ENCODE measurements at regions not wholly inside any gene's neighbourhood (a gene's known extent, or its start where the extent isn't known, plus 50 kb on each side); places are given as distances from the start of the nearest gene placed in this dataset.

- Histone ChIP-seq H3K36me3 (ENCODE audit: insufficient read depth, low read length) (no peaks in the 10 kb centered on the region), H3K27ac (ENCODE audit: low read depth, low read length) (no peak overlapping the region), H3K9me3 (ENCODE audit: control insufficient read depth in 1 of 2, low read length in 2 of 2) (no peaks in the 10 kb centered on the region), H3K27me3 (ENCODE audit: insufficient read depth, low read length) (no peaks in the 10 kb centered on the region), H3K4me1 (ENCODE audit: insufficient read depth, low read length) (no peaks in the 10 kb centered on the region), H3K4me3 (ENCODE audit: low read length in 2 of 2) (no peak overlapping the region)
- CTCF ChIA-PET (ENCODE audit: partially characterized antibody): no interaction called here
- Mint-ChIP-seq H3K4me1 (no peaks in the 10 kb centered on the region), H3K9me3 (peaks cover 0 to 2% (median 0%) of the 10 kb centered on the region in 8 donors), H3K27ac (no peak overlapping the region), H3K36me3 (no peaks in the 10 kb centered on the region), H3K4me3 (no peak overlapping the region), H3K27me3 (no peaks in the 10 kb centered on the region)
- DNase-seq: no peak
- intact Hi-C loops (cut with micrococcal nuclease): no loop called here
- POLR2A ChIA-PET (ENCODE audit: partially characterized antibody): no interaction called here
Observed at GRCh38 chr14:58876608-58877007, 238.8 kb downstream of the DACT1 start.

- no peaks in the 10 kb centered on the region for H3K9me3 ChIP-seq (ENCODE audit: control insufficient read depth in 1 of 2, low read length in 2 of 2)
- Mint-ChIP-seq H3K4me1 (no peaks in the 10 kb centered on the region), H3K36me3 (no peaks in the 10 kb centered on the region), H3K27ac (no peak overlapping the region), H3K27me3 (no peaks in the 10 kb centered on the region), H3K9me3 (peaks cover 0 to 2% (median 0%) of the 10 kb centered on the region in 8 donors), H3K4me3 (no peak overlapping the region)
- intact Hi-C loops (cut with micrococcal nuclease): no loop called here
- ChIA-PET POLR2A (ENCODE audit: partially characterized antibody) (no interaction called here), CTCF (ENCODE audit: partially characterized antibody) (no interaction called here)
- H3K36me3 ChIP-seq (ENCODE audit: insufficient read depth, low read length): no peaks in the 10 kb centered on the region
- H3K4me1 ChIP-seq (ENCODE audit: insufficient read depth, low read length): no peaks in the 10 kb centered on the region
- H3K4me3 ChIP-seq (ENCODE audit: low read length in 2 of 2): no peak overlapping the region
- no peak overlapping the region for H3K27ac ChIP-seq (ENCODE audit: low read depth, low read length)
- no peak for DNase-seq
- no peaks in the 10 kb centered on the region for H3K27me3 ChIP-seq (ENCODE audit: insufficient read depth, low read length)
Observed at GRCh38 chr14:58878439-58879139, 240.8 kb downstream of the DACT1 start.

GRCh38 chr14:58881433-58881832 lies 243.7 kb downstream of the DACT1 start:
- Mint-ChIP-seq H3K9me3 (peaks cover 0 to 3% (median 0%) of the 10 kb centered on the region in 8 donors), H3K27ac (no peak overlapping the region), H3K36me3 (no peaks in the 10 kb centered on the region), H3K4me3 (no peak overlapping the region), H3K4me1 (no peaks in the 10 kb centered on the region), H3K27me3 (no peaks in the 10 kb centered on the region)
- Histone ChIP-seq H3K27ac (ENCODE audit: low read depth, low read length) (no peak overlapping the region), H3K4me1 (ENCODE audit: insufficient read depth, low read length) (no peaks in the 10 kb centered on the region), H3K27me3 (ENCODE audit: insufficient read depth, low read length) (no peaks in the 10 kb centered on the region), H3K4me3 (ENCODE audit: low read length in 2 of 2) (no peak overlapping the region), H3K36me3 (ENCODE audit: insufficient read depth, low read length) (no peaks in the 10 kb centered on the region), H3K9me3 (ENCODE audit: control insufficient read depth in 1 of 2, low read length in 2 of 2) (no peaks in the 10 kb centered on the region)
- ChIA-PET CTCF (ENCODE audit: partially characterized antibody) (no interaction called here), POLR2A (ENCODE audit: partially characterized antibody) (no interaction called here)
- intact Hi-C loops (cut with micrococcal nuclease): no loop called here
- DNase-seq: no peak

- no peak overlapping the region for H3K4me3 Mint-ChIP-seq
- H3K9me3 Mint-ChIP-seq: peaks cover 0 to 7% (median 0%) of the 10 kb centered on the region in 8 donors
- no peaks in the 10 kb centered on the region for H3K4me1 Mint-ChIP-seq
- intact Hi-C loops (cut with micrococcal nuclease): no loop called here
- H3K27ac ChIP-seq (ENCODE audit: low read depth, low read length): no peak overlapping the region
- H3K36me3 ChIP-seq (ENCODE audit: insufficient read depth, low read length): no peaks in the 10 kb centered on the region
- H3K36me3 Mint-ChIP-seq: no peaks in the 10 kb centered on the region
- no peaks in the 10 kb centered on the region for H3K4me1 ChIP-seq (ENCODE audit: insufficient read depth, low read length)
- no peaks in the 10 kb centered on the region for H3K27me3 ChIP-seq (ENCODE audit: insufficient read depth, low read length)
- no peak for DNase-seq
- ChIA-PET CTCF (ENCODE audit: partially characterized antibody) (no interaction called here), POLR2A (ENCODE audit: partially characterized antibody) (no interaction called here)
- no peaks in the 10 kb centered on the region for H3K27me3 Mint-ChIP-seq
- no peak overlapping the region for H3K4me3 ChIP-seq (ENCODE audit: low read length in 2 of 2)
- no peaks in the 10 kb centered on the region for H3K9me3 ChIP-seq (ENCODE audit: control insufficient read depth in 1 of 2, low read length in 2 of 2)
- H3K27ac Mint-ChIP-seq: no peak overlapping the region
Observed at GRCh38 chr14:58882577-58883018, 244.8 kb downstream of the DACT1 start.

GRCh38 chr14:58884442-58884841 lies 246.7 kb downstream of the DACT1 start:
- CTCF ChIA-PET (ENCODE audit: partially characterized antibody): no interaction called here
- Histone ChIP-seq H3K36me3 (ENCODE audit: insufficient read depth, low read length) (no peaks in the 10 kb centered on the region), H3K27me3 (ENCODE audit: insufficient read depth, low read length) (no peaks in the 10 kb centered on the region), H3K4me1 (ENCODE audit: insufficient read depth, low read length) (no peaks in the 10 kb centered on the region), H3K4me3 (ENCODE audit: low read length in 2 of 2) (no peak overlapping the region), H3K27ac (ENCODE audit: low read depth, low read length) (no peak overlapping the region), H3K9me3 (ENCODE audit: control insufficient read depth in 1 of 2, low read length in 2 of 2) (no peaks in the 10 kb centered on the region)
- intact Hi-C loops (cut with micrococcal nuclease): no loop called here
- no peak overlapping the region for H3K27ac Mint-ChIP-seq
- POLR2A ChIA-PET (ENCODE audit: partially characterized antibody): no interaction called here
- H3K36me3 Mint-ChIP-seq: no peaks in the 10 kb centered on the region
- DNase-seq: no peak
- peaks cover 0 to 11% (median 0%) of the 10 kb centered on the region in 8 donors for H3K9me3 Mint-ChIP-seq
- no peaks in the 10 kb centered on the region for H3K4me1 Mint-ChIP-seq
- H3K27me3 Mint-ChIP-seq: no peaks in the 10 kb centered on the region
- H3K4me3 Mint-ChIP-seq: no peak overlapping the region

GRCh38 chr14:58887931-58888330 lies 250.2 kb downstream of the DACT1 start:
- Mint-ChIP-seq H3K27ac (no peak overlapping the region), H3K27me3 (peaks cover 0 to 1% of the 10 kb centered on the region in 2 donors), H3K9me3 (peaks cover 0 to 15% (median 1%) of the 10 kb centered on the region in 8 donors), H3K4me1 (no peaks in the 10 kb centered on the region), H3K4me3 (no peak overlapping the region), H3K36me3 (no peaks in the 10 kb centered on the region)
- ChIA-PET CTCF (ENCODE audit: partially characterized antibody) (no interaction called here), POLR2A (ENCODE audit: partially characterized antibody) (no interaction called here)
- Histone ChIP-seq H3K36me3 (ENCODE audit: insufficient read depth, low read length) (no peaks in the 10 kb centered on the region), H3K27ac (ENCODE audit: low read depth, low read length) (no peak overlapping the region), H3K27me3 (ENCODE audit: insufficient read depth, low read length) (no peaks in the 10 kb centered on the region), H3K9me3 (ENCODE audit: control insufficient read depth in 1 of 2, low read length in 2 of 2) (no peaks in the 10 kb centered on the region), H3K4me1 (ENCODE audit: insufficient read depth, low read length) (no peaks in the 10 kb centered on the region), H3K4me3 (ENCODE audit: low read length in 2 of 2) (no peak overlapping the region)
- intact Hi-C loops (cut with micrococcal nuclease): no loop called here
- DNase-seq: no peak

GRCh38 chr14:58898655-58899316 lies 261.0 kb downstream of the DACT1 start:
- H3K4me1 ChIP-seq (ENCODE audit: insufficient read depth, low read length): no peaks in the 10 kb centered on the region
- Mint-ChIP-seq H3K27me3 (peaks cover 2 to 6% of the 10 kb centered on the region in 2 donors), H3K27ac (no peak overlapping the region), H3K9me3 (peaks cover 0 to 7% (median 3%) of the 10 kb centered on the region in 8 donors), H3K36me3 (no peaks in the 10 kb centered on the region), H3K4me3 (no peak overlapping the region), H3K4me1 (no peaks in the 10 kb centered on the region)
- intact Hi-C loops (cut with micrococcal nuclease): no loop called here
- POLR2A ChIA-PET (ENCODE audit: partially characterized antibody): no interaction called here
- H3K9me3 ChIP-seq (ENCODE audit: control insufficient read depth in 1 of 2, low read length in 2 of 2): no peaks in the 10 kb centered on the region
- CTCF ChIA-PET (ENCODE audit: partially characterized antibody): no interaction called here
- no peak for DNase-seq
- H3K27ac ChIP-seq (ENCODE audit: low read depth, low read length): no peak overlapping the region
- no peak overlapping the region for H3K4me3 ChIP-seq (ENCODE audit: low read length in 2 of 2)
- H3K36me3 ChIP-seq (ENCODE audit: insufficient read depth, low read length): no peaks in the 10 kb centered on the region
- no peaks in the 10 kb centered on the region for H3K27me3 ChIP-seq (ENCODE audit: insufficient read depth, low read length)
